SU-DHL-6 (cell line): ENCODE measurements at regions not wholly inside any gene's neighbourhood (a gene's known extent, or its start where the extent isn't known, plus 50 kb on each side); places are given as distances from the start of the nearest gene placed in this dataset.

Experiments used
- H2AFZ ChIP-seq: fragments of 200-600 bp; sonication (generic); 2 replicates; pipeline ENCODE4 v1.6.1; 2014; ENCODE audit warnings: low read depth, mild to moderate bottlenecking, moderate library complexity, mixed read lengths, antibody characterized with exemption, low read length; ENCODE audit not compliant: severe bottlenecking
- H3F3A ChIP-seq: fragments of 200-600 bp; shearing (Covaris generic); 2 replicates; pipeline ENCODE4 v1.6.0; 2016; ENCODE audit warnings: antibody characterized with exemption, mild to moderate bottlenecking; ENCODE audit not compliant: insufficient read depth
- H3K27ac ChIP-seq: fragments of 200-600 bp; sonication (generic); 2 replicates; pipeline ENCODE4 v1.5.1; 2016; ENCODE audit warnings: low read depth, mild to moderate bottlenecking, low read length, moderate library complexity, mixed read lengths
- H3K27me3 ChIP-seq: fragments of 200-600 bp; sonication (generic), shearing (Covaris generic); 2 replicates; pipeline ENCODE4 v1.6.0; 2014; ENCODE audit warnings: mild to moderate bottlenecking, low read length
- H3K36me3 ChIP-seq: fragments of 200-600 bp; sonication (generic); 2 replicates; pipeline ENCODE4 v1.6.1; 2014; ENCODE audit warnings: mild to moderate bottlenecking, low read length, mixed read lengths
- H3K4me2 ChIP-seq: fragments of 300-600, 200-600 bp; shearing (Covaris generic), sonication (generic); 2 replicates; pipeline ENCODE4 v1.6.0; 2014; ENCODE audit warnings: low read length, low read depth, mild to moderate bottlenecking; ENCODE audit not compliant: poor library complexity, severe bottlenecking
- H3K4me3 ChIP-seq: fragments of 200-600 bp; sonication (generic); 2 replicates; pipeline ENCODE4 v1.5.1; 2014; ENCODE audit warnings: antibody characterized with exemption, low read length, mild to moderate bottlenecking, mixed read lengths; ENCODE audit not compliant: insufficient read depth, poor library complexity, severe bottlenecking
- H3K79me2 ChIP-seq: fragments of 200-600 bp; sonication (generic); 2 replicates; pipeline ENCODE4 v1.6.1; 2014; ENCODE audit warnings: mild to moderate bottlenecking, low read length, moderate library complexity; ENCODE audit not compliant: insufficient read depth
- H3K9ac ChIP-seq: fragments of 200-600 bp; sonication (generic); 2 replicates; pipeline ENCODE4 v1.7.0; 2014; ENCODE audit warnings: mild to moderate bottlenecking, low read length
- H3K9me2 ChIP-seq: fragments of 200-600 bp; sonication (generic); replicated peaks from 2 replicates; pipeline ENCODE4 v1.6.1; 2014; ENCODE audit warnings: low read length; ENCODE audit not compliant: insufficient read depth
- H3K9me3 ChIP-seq: fragments of 200-600 bp; sonication (generic); 2 replicates; pipeline ENCODE4 v1.6.1; 2014; ENCODE audit warnings: low read length, mixed read lengths; ENCODE audit not compliant: insufficient read depth
- H4K20me1 ChIP-seq: fragments of 200-600 bp; sonication (generic); 2 replicates; pipeline ENCODE4 v1.6.1; 2014; ENCODE audit warnings: low read depth, mild to moderate bottlenecking, antibody characterized with exemption, low read length, moderate library complexity, mixed read lengths
- CTCF ChIP-seq: fragments of 200-600 bp; sonication (generic); IDR thresholded peaks from one replicate; pipeline ENCODE4 v1.5.1; 2017; ENCODE audit warnings: antibody characterized with exemption, mild to moderate bottlenecking, low read length, moderate library complexity; ENCODE audit not compliant: insufficient read depth, poor library complexity, severe bottlenecking
- EZH2phosphoT487 ChIP-seq: fragments of 200-600 bp; sonication (generic), shearing (Covaris generic); conservative IDR thresholded peaks from 2 replicates; pipeline ENCODE4 v1.6.1; 2018; ENCODE audit warnings: mild to moderate bottlenecking, antibody characterized with exemption, low read length, moderate library complexity, mixed read lengths

- H3K79me2 ChIP-seq = no peaks in the 10 kb centered on the region
- no peaks in the 10 kb centered on the region for H3K36me3 ChIP-seq
- no peak for TF ChIP-seq CTCF
- TF ChIP-seq EZH2phosphoT487 = no peak
- no peak overlapping the region for H2AFZ ChIP-seq
- H3F3A ChIP-seq = no peaks in the 10 kb centered on the region
- H3K9me2 ChIP-seq = no peaks in the 10 kb centered on the region
- H3K4me3 ChIP-seq = no peak overlapping the region
- no peaks in the 10 kb centered on the region for H3K9me3 ChIP-seq
- H3K27ac ChIP-seq = no peak overlapping the region
- H3K4me2 ChIP-seq = no peak overlapping the region
- no peaks in the 10 kb centered on the region; the same call in 1 of the 2 replicates for H3K27me3 ChIP-seq
- H3K9ac ChIP-seq = no peak overlapping the region
- H4K20me1 ChIP-seq = no peaks in the 10 kb centered on the region
These were observed 60.2 kb upstream of the KSR1 start for GRCh38 chr17:27396045-27396444.

- no peak overlapping the region for H3K9ac ChIP-seq
- H3F3A ChIP-seq = no peaks in the 10 kb centered on the region
- no peak overlapping the region for H3K4me3 ChIP-seq
- H4K20me1 ChIP-seq = no peaks in the 10 kb centered on the region
- H3K27ac ChIP-seq = no peak overlapping the region
- TF ChIP-seq CTCF (no peak), EZH2phosphoT487 (no peak)
- H2AFZ ChIP-seq = no peak overlapping the region
- no peaks in the 10 kb centered on the region; the same call in 1 of the 2 replicates for H3K27me3 ChIP-seq
- H3K79me2 ChIP-seq = no peaks in the 10 kb centered on the region
- no peaks in the 10 kb centered on the region for H3K9me2 ChIP-seq
- H3K4me2 ChIP-seq = no peak overlapping the region
- no peaks in the 10 kb centered on the region for H3K9me3 ChIP-seq
- H3K36me3 ChIP-seq = no peaks in the 10 kb centered on the region
These were observed 59.3 kb upstream of the KSR1 start for GRCh38 chr17:27396941-27397340.

GRCh38 chr17:27398691-27399090 lies 57.6 kb upstream of the KSR1 start:
- H2AFZ ChIP-seq = no peak overlapping the region
- TF ChIP-seq CTCF = no peak
- TF ChIP-seq EZH2phosphoT487 = no peak
- H3F3A ChIP-seq = no peaks in the 10 kb centered on the region
- no peaks in the 10 kb centered on the region for H3K9me3 ChIP-seq
- H3K9ac ChIP-seq = no peak overlapping the region
- no peaks in the 10 kb centered on the region for H3K79me2 ChIP-seq
- H3K4me3 ChIP-seq = no peak overlapping the region
- H3K36me3 ChIP-seq = no peaks in the 10 kb centered on the region
- no peak overlapping the region for H3K4me2 ChIP-seq
- no peaks in the 10 kb centered on the region for H4K20me1 ChIP-seq
- no peaks in the 10 kb centered on the region for H3K9me2 ChIP-seq
- H3K27ac ChIP-seq = no peak overlapping the region
- no peaks in the 10 kb centered on the region; the same call in 1 of the 2 replicates for H3K27me3 ChIP-seq

GRCh38 chr17:27400991-27401390 lies 55.3 kb upstream of the KSR1 start:
- no peaks in the 10 kb centered on the region for H3F3A ChIP-seq
- no peak overlapping the region for H2AFZ ChIP-seq
- no peak overlapping the region for H3K4me2 ChIP-seq
- no peak overlapping the region for H3K27ac ChIP-seq
- no peaks in the 10 kb centered on the region; the same call in 1 of the 2 replicates for H3K27me3 ChIP-seq
- no peaks in the 10 kb centered on the region for H3K79me2 ChIP-seq
- no peak overlapping the region for H3K4me3 ChIP-seq
- no peaks in the 10 kb centered on the region for H3K9me3 ChIP-seq
- TF ChIP-seq EZH2phosphoT487 (no peak), CTCF (no peak)
- no peak overlapping the region for H3K9ac ChIP-seq
- H4K20me1 ChIP-seq = no peaks in the 10 kb centered on the region
- no peaks in the 10 kb centered on the region for H3K9me2 ChIP-seq
- no peaks in the 10 kb centered on the region for H3K36me3 ChIP-seq
